ENCODE measurements at regions not wholly inside any gene's neighbourhood (a gene's known extent, or its start where the extent isn't known, plus 50 kb on each side); places are given as distances from the start of the nearest gene placed in this dataset.

GRCh38 chr6:140045116-140045515 lies 670.7 kb upstream of the CITED2 start:
- Histone ChIP-seq H3K9me3 (ENCODE audit: low read depth) (no peaks in the 10 kb centered on the region), H2AFZ (replicated peaks) (no peak overlapping the region), H3F3A (ENCODE audit: low read depth) (peaks cover 5% of the 10 kb centered on the region), H3K27me3 (no peaks in the 10 kb centered on the region), H3K36me3 (no peaks in the 10 kb centered on the region), H3K9ac (no peak overlapping the region), H4K20me1 (ENCODE audit: low read depth) (no peaks in the 10 kb centered on the region), H3K4me3 (no peak overlapping the region), H3K27ac (no peak overlapping the region), H3K4me2 (no peak overlapping the region), H3K79me2 (ENCODE audit: low read depth) (no peaks in the 10 kb centered on the region), H3K4me1 (peaks cover 8% of the 10 kb centered on the region)
- Mint-ChIP-seq H3K4me3 (no peak overlapping the region), H3K4me1 (peaks cover 22% of the 10 kb centered on the region), H3K9me3 (no peaks in the 10 kb centered on the region), H3K27me3 (ENCODE audit: insufficient read depth, low read depth) (no peaks in the 10 kb centered on the region), H3K27ac (no peak overlapping the region), H3K36me3 (no peaks in the 10 kb centered on the region)
- TF ChIP-seq EZH2phosphoT487 (IDR thresholded peaks at IDR 0.05) (no peak), CTCF (IDR thresholded peaks at IDR 0.05) (no peak)
- DNase-seq (ENCODE audit: low spot score): no peak

- peaks cover 17% of the 10 kb centered on the region for H3K4me1 Mint-ChIP-seq
- H3K4me3 Mint-ChIP-seq: no peak overlapping the region
- H3K4me2 ChIP-seq: no peak overlapping the region
- H3K27ac ChIP-seq: no peak overlapping the region
- H3K79me2 ChIP-seq (ENCODE audit: low read depth): no peaks in the 10 kb centered on the region
- no peak overlapping the region for H3K27ac Mint-ChIP-seq
- no peak overlapping the region for H2AFZ ChIP-seq (replicated peaks)
- no peaks in the 10 kb centered on the region for H3K36me3 Mint-ChIP-seq
- no peaks in the 10 kb centered on the region for H3F3A ChIP-seq (ENCODE audit: low read depth)
- H3K9me3 Mint-ChIP-seq: no peaks in the 10 kb centered on the region
- peaks cover 4% of the 10 kb centered on the region for H3K4me1 ChIP-seq
- H3K27me3 ChIP-seq: no peaks in the 10 kb centered on the region
- no peaks in the 10 kb centered on the region for H4K20me1 ChIP-seq (ENCODE audit: low read depth)
- H3K27me3 Mint-ChIP-seq (ENCODE audit: insufficient read depth, low read depth): no peaks in the 10 kb centered on the region
- H3K4me3 ChIP-seq: no peak overlapping the region
- no peaks in the 10 kb centered on the region for H3K36me3 ChIP-seq
- no peak for TF ChIP-seq EZH2 (IDR thresholded peaks at IDR 0.05)
- TF ChIP-seq CTCF (IDR thresholded peaks at IDR 0.05): no peak
- TF ChIP-seq EZH2phosphoT487 (IDR thresholded peaks at IDR 0.05): no peak
- no peak overlapping the region for H3K9ac ChIP-seq
- no peak for DNase-seq (ENCODE audit: low spot score)
- H3K9me3 ChIP-seq (ENCODE audit: low read depth): no peaks in the 10 kb centered on the region
Measured at GRCh38 chr6:140044626-140045025, 670.2 kb upstream of the CITED2 start.

GRCh38 chr6:140043762-140044378 lies 669.4 kb upstream of the CITED2 start:
- no peak overlapping the region for H3K4me3 ChIP-seq
- no peak overlapping the region for H3K9ac ChIP-seq
- peaks cover 9% of the 10 kb centered on the region for H3K4me1 Mint-ChIP-seq
- H3K4me3 Mint-ChIP-seq: no peak overlapping the region
- no peak overlapping the region for H2AFZ ChIP-seq (replicated peaks)
- H3K79me2 ChIP-seq (ENCODE audit: low read depth): no peaks in the 10 kb centered on the region
- H3K27me3 ChIP-seq: no peaks in the 10 kb centered on the region
- no peaks in the 10 kb centered on the region for H3K36me3 Mint-ChIP-seq
- TF ChIP-seq CTCF (IDR thresholded peaks at IDR 0.05): no peak
- no peaks in the 10 kb centered on the region for H3K27me3 Mint-ChIP-seq (ENCODE audit: insufficient read depth, low read depth)
- no peaks in the 10 kb centered on the region for H3F3A ChIP-seq (ENCODE audit: low read depth)
- no peaks in the 10 kb centered on the region for H4K20me1 ChIP-seq (ENCODE audit: low read depth)
- no peaks in the 10 kb centered on the region for H3K36me3 ChIP-seq
- H3K9me3 ChIP-seq (ENCODE audit: low read depth): no peaks in the 10 kb centered on the region
- no peaks in the 10 kb centered on the region for H3K9me3 Mint-ChIP-seq
- H3K27ac ChIP-seq: no peak overlapping the region
- DNase-seq (ENCODE audit: low spot score): no peak
- no peak overlapping the region for H3K27ac Mint-ChIP-seq
- H3K4me1 ChIP-seq: no peaks in the 10 kb centered on the region
- H3K4me2 ChIP-seq: no peak overlapping the region
